Gastrocnemius medialis (tissue), 4 donors: ENCODE measurements at regions not wholly inside any gene's neighbourhood (a gene's known extent, or its start where the extent isn't known, plus 50 kb on each side); places are given as distances from the start of the nearest gene placed in this dataset.

Experiments
- CTCF ChIP-seq, 5 experiments: fragments of 450-650 bp in 3 of 5; fragments of 200-600 bp in 2 of 5; sonication (generic) in 2 of 5; IDR thresholded peaks in 4 of 5; conservative IDR thresholded peaks in 1 of 5; 1 replicate in 4 of 5; 2 replicates in 1 of 5; pipeline ENCODE4 v1.5.1; 2016 to 2019; ENCODE audit warnings: antibody characterized with exemption in 5 of 5, mild to moderate bottlenecking in 3 of 5, moderate library complexity in 3 of 5
- POLR2A ChIP-seq, 2 donors: fragments of 450-650 bp; IDR thresholded peaks; one replicate each; pipeline ENCODE4 v1.6.1; 2017; ENCODE audit warnings: antibody characterized with exemption in 2 of 2, mild to moderate bottlenecking in 2 of 2, moderate library complexity in 2 of 2

GRCh38 chr2:19811186-19811585 lies 90.6 kb downstream of the TTC32 start:
- no peak for TF ChIP-seq POLR2A (IDR thresholded peaks at IDR 0.05)
- TF ChIP-seq CTCF (IDR thresholded peaks at IDR 0.05 in 4 of 5, conservative IDR thresholded peaks at IDR 0.05 in 1 of 5): no peak
